DMS114 treated with DMSO at 0.1 percent for 48 hours (cell line): ENCODE measurements at regions not wholly inside any gene's neighbourhood (a gene's known extent, or its start where the extent isn't known, plus 50 kb on each side); places are given as distances from the start of the nearest gene placed in this dataset.

Experiments
- DNase-seq: peaks from one replicate; lab custom pipeline; 2025; ENCODE audit not compliant: unreplicated experiment; lab: John Stamatoyannopoulos, UW

DNA sequence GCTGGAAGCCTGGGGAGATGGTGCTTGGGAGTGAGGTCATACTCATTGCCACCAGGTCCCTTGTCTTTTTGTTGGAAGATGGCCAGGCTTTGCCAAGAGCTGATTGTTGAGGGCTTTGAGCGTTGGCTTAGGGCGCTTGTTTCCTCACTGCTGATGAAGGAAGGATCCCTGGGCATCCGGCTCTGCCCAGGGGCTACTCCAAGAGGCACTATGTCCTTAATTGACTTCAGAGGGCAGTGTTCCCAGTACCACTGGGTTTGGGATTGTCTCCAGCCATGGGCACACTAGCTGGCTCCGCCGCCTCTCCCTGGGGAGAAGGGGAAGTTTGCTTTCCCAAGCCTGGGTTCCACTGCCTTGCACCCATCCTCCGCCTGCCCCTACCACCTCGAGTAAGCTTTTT, 57.2 kb upstream of the RGMA start:
- no peak for DNase-seq

DNA sequence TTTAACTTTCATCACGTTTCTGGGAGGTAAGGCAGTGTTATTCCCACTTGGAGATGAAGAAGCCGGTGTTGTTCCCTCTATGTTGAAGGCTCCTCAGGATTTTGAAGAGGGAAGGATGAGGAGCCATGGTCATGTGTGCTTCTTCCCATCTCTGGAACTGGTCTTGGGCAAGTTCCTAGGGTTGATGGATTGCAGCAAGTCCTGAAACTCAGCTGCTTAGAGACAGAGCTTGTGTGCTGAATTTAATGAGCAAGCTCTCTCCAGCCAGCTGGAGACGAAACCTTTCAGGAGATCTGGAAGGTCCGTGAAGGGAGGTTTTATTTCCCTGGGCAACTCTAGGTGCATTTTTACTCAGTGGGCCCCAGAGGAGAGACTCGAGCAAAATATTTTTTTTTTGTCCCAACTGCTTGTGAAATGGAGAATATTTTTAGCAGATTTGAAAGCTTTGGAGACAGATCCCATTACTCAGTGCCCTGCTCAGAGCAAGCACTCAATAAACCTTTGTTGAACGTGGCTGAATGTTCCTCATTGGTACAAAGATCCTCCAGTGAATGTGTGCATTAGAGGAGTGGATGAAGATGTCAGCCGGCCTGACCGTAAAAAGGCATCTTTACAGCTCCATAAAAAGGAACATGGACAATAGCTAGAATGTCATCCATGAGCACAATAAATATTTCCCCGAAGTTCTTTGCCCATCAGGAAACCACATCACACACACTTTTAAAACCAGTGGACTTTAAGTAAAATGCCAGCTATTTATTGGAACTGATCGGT, 55.6 kb upstream of the RGMA start:
- DNase-seq = no peak

DNA sequence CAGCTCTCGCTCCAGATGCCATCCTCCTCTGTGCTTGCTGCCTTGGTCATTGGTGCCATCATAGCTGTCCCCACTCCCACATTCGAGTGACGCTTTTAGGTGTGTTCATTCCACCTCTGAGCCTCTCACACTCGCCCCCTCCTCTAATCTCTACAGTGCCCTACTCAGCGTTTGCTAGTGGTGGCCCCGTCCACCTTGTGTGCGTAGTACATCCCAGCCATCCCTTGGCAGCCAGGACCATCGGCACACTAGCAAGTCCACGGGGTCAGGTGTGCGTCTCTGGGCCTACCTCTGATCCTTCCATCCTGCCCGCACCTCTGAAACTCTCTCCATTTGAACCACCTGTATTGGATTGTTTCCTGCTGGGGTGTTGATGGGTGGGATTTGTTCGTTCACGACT, 54.2 kb upstream of the RGMA start:
- no peak for DNase-seq

DNA sequence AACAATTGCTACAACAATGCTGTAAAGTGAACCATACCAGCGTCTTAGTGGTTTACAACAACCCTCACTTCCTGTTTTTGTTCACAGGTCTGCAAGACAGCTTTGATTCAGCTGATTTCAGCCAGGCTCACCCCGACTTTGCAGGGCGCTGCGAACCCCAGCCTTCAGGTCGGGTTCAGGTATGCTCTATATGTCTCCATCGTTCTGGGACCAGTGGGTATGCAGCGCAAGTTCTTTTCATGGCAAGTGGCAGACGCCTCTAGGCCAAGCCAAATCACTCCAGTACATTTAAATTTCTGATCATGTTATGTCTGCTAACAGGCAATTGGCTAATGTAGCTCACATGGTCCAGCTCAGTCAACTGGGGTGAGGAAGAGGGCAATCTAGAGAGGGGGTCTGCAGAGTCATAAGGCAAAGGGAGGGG, 52.4 kb upstream of the RGMA start:
- no peak for DNase-seq

DNA sequence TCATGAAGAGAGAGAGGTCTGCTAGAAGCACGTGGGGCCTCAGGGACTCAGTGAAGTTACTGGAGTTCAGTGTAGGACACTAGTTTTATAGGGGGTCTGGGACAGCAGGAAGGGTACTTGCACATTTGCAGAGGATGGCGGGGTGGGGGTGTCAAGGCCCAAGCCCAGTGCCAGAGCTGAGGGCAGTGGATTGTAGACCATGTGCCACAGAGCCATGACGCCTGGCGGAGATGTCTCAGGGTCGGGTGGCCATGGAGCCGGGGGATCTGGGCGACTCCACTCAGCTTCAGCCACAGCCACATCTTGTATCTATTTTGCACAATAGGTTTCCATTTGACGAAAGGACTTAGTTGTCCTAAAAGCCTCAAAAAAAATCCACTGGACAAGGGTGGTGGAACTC, 50.4 kb upstream of the RGMA start:
- no peak for DNase-seq

GRCh38 chr15:93138681-93139250, 49.8 kb upstream of the RGMA start:
- DNase-seq = no peak
